ENCODE measurements at regions not wholly inside any gene's neighbourhood (a gene's known extent, or its start where the extent isn't known, plus 50 kb on each side); places are given as distances from the start of the nearest gene placed in this dataset.
"Not testable (repeated sequence)": the region's sequence is repeated elsewhere in the genome, so short reads cannot be mapped to it uniquely, and the experiment has no call there.

DNA sequence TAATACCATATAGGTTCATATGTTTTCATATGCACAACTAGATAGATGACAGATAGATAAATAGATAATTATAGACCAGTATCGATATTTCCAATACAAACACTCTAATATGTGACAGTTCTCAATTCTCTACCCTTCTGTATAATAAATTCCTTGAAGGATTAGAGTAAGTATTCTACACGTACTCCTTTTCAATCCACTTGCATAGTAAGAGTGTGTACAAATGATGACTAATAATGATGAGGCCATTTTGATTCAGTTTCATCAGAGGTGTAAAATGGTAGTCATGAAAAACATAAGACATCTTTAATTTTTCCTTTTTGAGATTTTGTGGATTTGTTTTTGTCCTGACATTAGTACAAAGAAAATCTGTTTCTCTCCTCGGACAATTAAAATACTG, 188.3 kb upstream of the WSB1 start:
- in situ Hi-C loops (cut with HindIII; ENCODE audit: low sequenced_read_pairs), result no loop called here
- no peak for DNase-seq (ENCODE audit: low read depth)
- TF ChIP-seq, protein P1, sequence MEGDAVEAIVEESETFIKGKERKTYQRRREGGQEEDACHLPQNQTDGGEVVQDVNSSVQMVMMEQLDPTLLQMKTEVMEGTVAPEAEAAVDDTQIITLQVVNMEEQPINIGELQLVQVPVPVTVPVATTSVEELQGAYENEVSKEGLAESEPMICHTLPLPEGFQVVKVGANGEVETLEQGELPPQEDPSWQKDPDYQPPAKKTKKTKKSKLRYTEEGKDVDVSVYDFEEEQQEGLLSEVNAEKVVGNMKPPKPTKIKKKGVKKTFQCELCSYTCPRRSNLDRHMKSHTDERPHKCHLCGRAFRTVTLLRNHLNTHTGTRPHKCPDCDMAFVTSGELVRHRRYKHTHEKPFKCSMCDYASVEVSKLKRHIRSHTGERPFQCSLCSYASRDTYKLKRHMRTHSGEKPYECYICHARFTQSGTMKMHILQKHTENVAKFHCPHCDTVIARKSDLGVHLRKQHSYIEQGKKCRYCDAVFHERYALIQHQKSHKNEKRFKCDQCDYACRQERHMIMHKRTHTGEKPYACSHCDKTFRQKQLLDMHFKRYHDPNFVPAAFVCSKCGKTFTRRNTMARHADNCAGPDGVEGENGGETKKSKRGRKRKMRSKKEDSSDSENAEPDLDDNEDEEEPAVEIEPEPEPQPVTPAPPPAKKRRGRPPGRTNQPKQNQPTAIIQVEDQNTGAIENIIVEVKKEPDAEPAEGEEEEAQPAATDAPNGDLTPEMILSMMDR (IDR thresholded peaks at IDR 0.05; ENCODE audit: low read depth, low read length, missing control alignments), result no peak
- H3K4me3 ChIP-seq (ENCODE audit: low read depth, low read length), result no peak overlapping the region

DNA sequence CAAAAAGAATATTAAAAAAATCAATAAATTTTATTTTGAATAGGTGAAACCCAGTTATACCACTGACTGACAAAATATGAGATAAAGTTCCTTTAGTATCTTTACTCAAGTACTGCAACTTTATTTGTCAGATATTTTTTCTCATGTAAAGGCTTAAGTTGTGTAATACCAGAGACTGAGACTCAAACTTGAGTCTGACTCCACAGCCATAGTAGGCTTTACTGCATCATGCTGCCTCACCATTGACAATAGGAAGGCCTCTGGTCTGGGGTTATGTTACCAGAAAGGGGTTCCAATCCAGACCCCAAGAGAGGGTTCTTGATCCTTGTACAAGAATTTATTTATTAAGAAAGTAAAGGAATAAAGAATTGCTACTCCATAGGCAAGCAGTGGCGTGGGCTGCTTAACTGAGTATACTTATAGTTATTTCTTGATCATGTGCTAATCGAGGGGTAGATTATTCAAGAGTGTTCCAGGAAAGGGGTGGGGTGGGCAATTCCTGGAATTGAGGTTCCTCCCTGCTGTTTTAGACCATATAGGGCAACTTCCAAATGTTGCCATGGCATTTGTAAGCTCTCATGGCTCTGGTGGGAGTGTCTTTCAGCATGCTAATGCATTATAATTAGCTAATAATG, 187.4 kb upstream of the WSB1 start:
- H3K4me3 ChIP-seq (ENCODE audit: low read depth, low read length), result no peak overlapping the region
- TF ChIP-seq, protein P1 (IDR thresholded peaks at IDR 0.05; ENCODE audit: low read depth, low read length, missing control alignments), result no peak

DNA sequence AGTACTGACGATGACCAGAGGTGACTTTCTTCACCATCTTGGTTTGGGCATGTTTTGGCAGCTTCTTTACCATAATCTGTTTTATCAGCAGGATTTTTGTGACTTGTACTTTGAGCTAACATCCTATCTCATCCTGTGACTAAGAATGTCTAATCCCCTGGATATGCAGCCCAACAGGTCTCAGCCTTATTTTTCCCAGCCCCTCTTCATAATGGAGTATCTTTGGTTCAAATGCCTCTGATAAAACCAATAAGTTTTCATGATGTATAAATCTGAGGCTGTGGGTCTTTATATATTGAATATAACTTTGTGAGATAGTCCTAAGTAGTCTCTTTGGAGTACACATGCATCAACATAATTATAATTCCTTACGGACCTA, 186.9 kb upstream of the WSB1 start:
- in situ Hi-C loops (cut with HindIII; ENCODE audit: low sequenced_read_pairs), result no loop called here
- TF ChIP-seq, protein P1 (IDR thresholded peaks at IDR 0.05; ENCODE audit: low read depth, low read length, missing control alignments), result no peak
- DNase-seq (ENCODE audit: low read depth), result no peak
- no peak overlapping the region for H3K4me3 ChIP-seq (ENCODE audit: low read depth, low read length)

More for the DNA sequence above, 187.4 kb upstream of the WSB1 start:
- no peak for DNase-seq (ENCODE audit: low read depth)
- in situ Hi-C loops (cut with HindIII; ENCODE audit: low sequenced_read_pairs), result no loop called here

DNA sequence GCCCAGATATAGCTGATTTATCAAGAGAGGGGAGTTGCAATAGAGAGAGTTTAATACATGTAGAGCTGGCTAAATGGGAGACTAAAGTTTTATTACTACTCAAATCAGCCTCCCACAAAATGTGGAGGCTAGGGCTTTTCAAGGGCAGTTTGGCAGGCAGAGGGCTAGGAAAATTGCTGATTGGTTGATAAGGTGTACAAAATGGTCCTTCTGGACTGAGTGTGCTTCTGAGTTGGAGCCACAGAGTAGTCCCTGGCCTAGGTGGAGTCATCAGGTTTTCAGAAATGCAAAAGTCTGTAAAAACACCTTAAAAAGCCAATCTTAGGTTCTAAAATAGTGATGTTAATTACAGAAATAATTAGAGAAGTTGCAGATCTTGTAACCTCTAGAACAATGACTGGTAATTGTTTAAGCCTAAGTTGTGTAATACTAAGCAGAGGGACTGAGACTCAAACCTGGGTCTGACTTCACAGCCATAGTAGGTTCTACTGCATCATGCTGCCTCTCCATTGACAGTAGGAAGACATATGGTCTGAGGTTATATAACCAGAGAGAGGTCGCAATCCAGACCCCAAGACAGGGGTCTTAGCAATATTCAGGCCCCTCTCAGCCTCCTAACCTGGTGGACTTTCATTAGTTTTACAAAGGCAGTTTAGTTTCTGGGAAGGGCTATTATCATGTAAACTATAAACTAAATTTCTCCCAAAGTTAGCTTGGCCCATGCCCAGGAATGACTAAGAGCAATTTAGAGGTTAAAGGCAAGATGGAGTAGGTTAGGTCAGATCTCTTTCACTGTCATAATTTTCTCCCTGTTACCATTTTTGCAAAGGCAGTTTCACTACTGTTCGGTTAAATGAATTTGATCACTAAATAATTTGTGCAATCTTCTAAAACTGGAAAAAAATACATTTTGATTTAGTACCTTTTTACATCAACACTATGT, 186.3 kb upstream of the WSB1 start:
- DNase-seq (ENCODE audit: low read depth); in situ Hi-C loops (cut with HindIII; ENCODE audit: low sequenced_read_pairs); H3K4me3 ChIP-seq (ENCODE audit: low read depth, low read length): not testable (repeated sequence)

DNA sequence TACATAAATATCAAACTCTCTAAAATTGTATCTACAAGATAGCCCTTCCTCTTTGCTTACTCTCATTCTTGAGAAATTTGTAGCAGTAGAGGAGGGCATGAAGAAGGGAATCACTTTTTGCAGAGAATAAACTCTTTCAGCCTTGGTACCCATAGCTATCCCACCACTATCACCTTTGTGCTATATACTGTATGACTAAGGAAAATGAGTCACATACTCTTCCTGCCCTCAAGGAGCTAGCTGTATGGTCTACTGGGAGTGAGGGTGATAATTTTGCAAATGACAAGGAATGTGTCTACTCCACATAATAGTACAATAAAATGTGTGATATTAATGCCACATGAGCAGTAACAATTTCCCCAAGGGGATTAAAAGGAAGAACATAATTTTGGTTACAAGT, 184.6 kb upstream of the WSB1 start:
- no peak overlapping the region for H3K4me3 ChIP-seq (ENCODE audit: low read depth, low read length)
- TF ChIP-seq, protein P1 (IDR thresholded peaks at IDR 0.05; ENCODE audit: low read depth, low read length, missing control alignments), result no peak
- in situ Hi-C loops (cut with HindIII; ENCODE audit: low sequenced_read_pairs), result no loop called here
- DNase-seq (ENCODE audit: low read depth), result no peak

DNA sequence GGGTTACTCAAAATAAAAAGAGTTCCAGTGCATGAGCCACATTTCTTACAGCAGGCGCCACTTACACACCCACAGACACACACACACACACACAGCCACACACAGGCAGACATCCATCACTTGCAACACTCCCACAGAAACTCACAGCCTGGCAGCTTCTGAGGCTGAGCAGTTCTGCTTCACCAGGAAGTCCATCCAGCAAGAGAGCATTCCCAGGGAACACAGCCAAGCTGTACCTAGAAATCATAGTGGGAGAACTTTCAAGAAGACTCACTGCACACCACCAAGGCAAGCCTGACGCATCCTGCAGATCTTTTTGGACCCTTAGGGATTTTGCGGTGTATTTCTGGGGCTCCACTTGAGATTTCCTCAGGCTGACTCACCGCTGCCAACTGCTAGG, 140.9 kb upstream of the WSB1 start:
- DNase-seq (ENCODE audit: low read depth), result no peak
- in situ Hi-C loops (cut with HindIII; ENCODE audit: low sequenced_read_pairs), result no loop called here
- H3K4me3 ChIP-seq (ENCODE audit: low read depth, low read length), result no peak overlapping the region
- TF ChIP-seq, protein P1 (IDR thresholded peaks at IDR 0.05; ENCODE audit: low read depth, low read length, missing control alignments), result no peak

DNA sequence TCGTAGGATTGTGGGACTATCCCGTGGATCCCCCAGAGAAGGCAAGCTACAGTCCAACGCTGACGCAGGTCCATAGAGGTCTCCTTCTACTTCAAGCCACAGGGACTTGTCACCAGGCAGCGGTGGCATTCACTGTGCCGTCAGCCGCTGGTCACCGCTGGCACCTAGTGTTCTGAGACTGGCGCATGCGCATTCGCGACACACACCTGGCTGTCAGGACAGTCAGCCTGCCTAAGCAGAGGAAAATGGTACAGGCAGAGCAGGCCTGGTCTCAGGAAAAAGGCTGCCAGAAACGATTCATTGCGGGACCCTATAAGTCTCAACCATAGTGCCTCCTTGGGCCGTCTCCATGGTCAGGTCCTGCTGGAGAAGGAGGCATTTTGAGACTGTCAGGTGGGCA, 138.0 kb upstream of the WSB1 start:
- TF ChIP-seq, protein P1 (IDR thresholded peaks at IDR 0.05; ENCODE audit: low read depth, low read length, missing control alignments), result no peak
- H3K4me3 ChIP-seq (ENCODE audit: low read depth, low read length), result no peak overlapping the region
- in situ Hi-C loops (cut with HindIII; ENCODE audit: low sequenced_read_pairs), result no loop called here

More for the DNA sequence above, 138.0 kb upstream of the WSB1 start:
- DNase-seq (ENCODE audit: low read depth), result no peak
